Pancreas (tissue), 10 donors: ENCODE measurements at regions not wholly inside any gene's neighbourhood (a gene's known extent, or its start where the extent isn't known, plus 50 kb on each side); places are given as distances from the start of the nearest gene placed in this dataset.

Experiments used
- ATAC-seq, 4 donors: fragments of 200-7000 bp; cut with Tn5 transposase; one replicate each; pipeline versions ENCODE4 v1.8.0 to v1.9.1; 2020; ENCODE audit warnings: mild to moderate bottlenecking in 4 of 4, moderate library complexity in 4 of 4
- DNase-seq, 6 donors: peaks; one replicate each; pipeline ENCODE4 v3.0.0-alpha.2; 2020
- FAIRE-seq: peaks from 2 replicates; lab custom pipeline; 2012; peaks lifted over from hg19 to GRCh38; lab: Jason Lieb, UNC
- H3K27ac ChIP-seq, 4 donors: fragments of 200-600 bp; sonication (generic); 1 replicate in 3 of 4; 2 replicates in 1 of 4; pipeline versions ENCODE4 v1.5.0 to v1.8.0; 2020
- H3K27me3 ChIP-seq, 4 donors: fragments of 200-600 bp; one replicate each; pipeline ENCODE4 v1.8.0; 2021
- H3K36me3 ChIP-seq, 3 donors: fragments of 200-600 bp; sonication (generic) in 1 of 3; one replicate each; pipeline versions ENCODE4 v1.5.0 to v1.8.0; 2020 to 2021
- H3K4me1 ChIP-seq, 3 donors: fragments of 200-600 bp; one replicate each; pipeline ENCODE4 v1.8.0; 2021
- H3K4me3 ChIP-seq, 4 donors: fragments of 200-600 bp; sonication (generic) in 2 of 4; one replicate each; pipeline versions ENCODE4 v1.5.0 to v1.8.0; 2020 to 2021
- H3K9me3 ChIP-seq, 4 donors: fragments of 200-600 bp; one replicate each; pipeline ENCODE4 v1.8.0; 2021
- CTCF ChIP-seq, 4 donors: fragments of 200-600 bp; sonication (generic) in 3 of 4; IDR thresholded peaks; one replicate each; pipeline versions ENCODE4 v1.5.0 to v1.8.0; 2021; ENCODE audit warnings: antibody characterized with exemption in 4 of 4
- WGBS, 2 donors: extraction: QIAGEN DNeasy Blood & Tissue Kit; methylation state at CpG; one replicate each; pipeline ENCODE4 v1.1.7; 2013; 5-methylcytosine and 5-hydroxymethylcytosine counted together
- intact Hi-C, 3 donors: fragments of 100-400 bp; cut with DNase I; formaldehyde crosslinking; loops; one replicate each; pipeline versions ENCODE4 v1.11.1 to v1.14.2; 2022
- donor health status: healthy with polysubstance abuse.
- donor health status: DM: no; HTN: no; CAD: no; lungs with moderate emphysema.
- donor health status: DM: no; HTN: no; CAD: no.
- donor health status: control.
- donor health status: control.
- donor health status: Bipolar disorder and iron deficiency.
- donor health status: DM: yes; HTN: yes; CAD: no.
- donor health status: DM: no; HTN: no; CAD: no.
- donor health status: DM: no; HTN: no; CAD: no.
- donor health status: DM: yes; HTN: yes; CAD: no.

- no peak for DNase-seq
- Histone ChIP-seq H3K27ac (no peak overlapping the region), H3K4me1 (peaks cover 0 to under 1% (median 0%) of the 10 kb centered on the region in 3 donors), H3K27me3 (no peaks in the 10 kb centered on the region), H3K4me3 (no peak overlapping the region), H3K36me3 (no peaks in the 10 kb centered on the region), H3K9me3 (no peaks in the 10 kb centered on the region)
- no peak for FAIRE-seq
- intact Hi-C loops, result no loop called here
- ATAC-seq, result no peak
- no peak for TF ChIP-seq CTCF (IDR thresholded peaks at IDR 0.05)
- 93 to 99% methylated on average over 3 of the region's 3 CpGs for WGBS, 2 donors
Measured at GRCh38 chr2:60221098-60221497, 332.4 kb downstream of the BCL11A start.

- ATAC-seq, result no peak
- intact Hi-C loops, result no loop called here
- no peak overlapping the region for H3K4me3 ChIP-seq
Measured at GRCh38 chr2:60219536-60219935, 333.9 kb downstream of the BCL11A start.

GRCh38 chr2:60216452-60216995, 336.9 kb downstream of the BCL11A start:
- Histone ChIP-seq H3K27me3 (no peaks in the 10 kb centered on the region), H3K4me1 (peaks cover 8 to 12% (median 11%) of the 10 kb centered on the region in 3 donors), H3K4me3 (no peak overlapping the region), H3K9me3 (no peaks in the 10 kb centered on the region), H3K36me3 (no peaks in the 10 kb centered on the region), H3K27ac (no peak overlapping the region)
- ATAC-seq (no peak), FAIRE-seq (no peak), DNase-seq (no peak)
- no peak for TF ChIP-seq CTCF (IDR thresholded peaks at IDR 0.05)
- intact Hi-C loops, result no loop called here
- WGBS, 2 donors, result 68 to 80% methylated on average over 4 of the region's 4 CpGs

More at GRCh38 chr2:60219536-60219935, 333.9 kb downstream of the BCL11A start:
- FAIRE-seq (no peak), DNase-seq (no peak)
- WGBS, 2 donors, result 83 to 84% methylated on average over 6 of the region's 6 CpGs
- Histone ChIP-seq H3K27me3 (no peaks in the 10 kb centered on the region), H3K27ac (no peak overlapping the region), H3K4me1 (peaks cover 0 to 6% (median 6%) of the 10 kb centered on the region in 3 donors), H3K9me3 (no peaks in the 10 kb centered on the region), H3K36me3 (no peaks in the 10 kb centered on the region)
- no peak for TF ChIP-seq CTCF (IDR thresholded peaks at IDR 0.05)

DNA sequence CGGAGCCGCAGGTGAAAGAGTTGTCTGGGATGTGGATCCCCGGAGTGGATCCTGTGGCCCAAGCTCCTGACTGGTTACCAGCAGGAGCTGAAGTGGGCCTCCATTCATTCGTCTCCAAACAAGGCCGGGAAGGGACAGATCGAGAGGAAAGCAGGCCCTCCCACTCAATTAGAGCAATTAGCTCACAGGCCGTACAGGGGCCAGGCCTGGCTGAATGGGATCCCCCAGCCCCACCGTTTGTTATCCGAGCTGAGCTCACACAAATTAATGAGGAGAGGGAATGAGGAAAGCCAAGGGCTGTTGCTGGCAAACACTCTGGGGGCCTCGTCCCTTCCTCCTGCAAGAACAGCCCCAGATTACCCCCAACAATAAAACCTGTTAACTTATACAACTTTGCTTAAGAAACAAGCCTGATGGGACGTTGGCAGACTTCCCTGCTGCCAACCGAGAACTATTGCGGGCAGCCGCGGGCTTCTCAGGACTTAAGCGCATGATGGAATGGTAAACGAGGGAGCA, 338.0 kb downstream of the BCL11A start:
- WGBS, 2 donors, result 60 to 63% methylated on average over 17 of the region's 17 CpGs
- Histone ChIP-seq H3K27me3 (no peaks in the 10 kb centered on the region), H3K4me1 (peaks cover 11 to 13% (median 12%) of the 10 kb centered on the region in 3 donors), H3K27ac (no peak overlapping the region), H3K4me3 (no peak overlapping the region), H3K9me3 (no peaks in the 10 kb centered on the region), H3K36me3 (no peaks in the 10 kb centered on the region)
- intact Hi-C loops, result no loop called here
- TF ChIP-seq CTCF (IDR thresholded peaks at IDR 0.05), result no peak
- FAIRE-seq (no peak), ATAC-seq (peak in 1 of 4 donors; percentile 34), DNase-seq (peak in 5 of 6 donors; percentile 30 to 56 (median 34))

DNA sequence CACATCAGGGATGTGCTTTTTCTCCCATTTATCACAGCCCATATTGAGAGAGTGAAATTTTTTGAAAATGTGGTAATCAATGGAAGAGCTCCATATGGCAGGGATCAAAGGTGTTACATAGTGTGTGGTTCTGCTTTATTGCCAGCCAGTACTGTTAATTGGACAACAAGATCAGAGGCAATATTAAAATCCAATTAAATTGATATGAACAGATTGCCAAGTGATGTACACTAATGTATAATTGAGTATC, 338.9 kb downstream of the BCL11A start:
- ATAC-seq (peak in 3 of 4 donors; percentile 3 to 9 (median 8)), FAIRE-seq (no peak), DNase-seq (no peak)
- no peak overlapping the region for H3K27ac ChIP-seq
- no peaks in the 10 kb centered on the region for H3K27me3 ChIP-seq
- TF ChIP-seq CTCF (IDR thresholded peaks at IDR 0.05), result no peak
- no peaks in the 10 kb centered on the region for H3K36me3 ChIP-seq
- intact Hi-C loops, result no loop called here
- H3K4me1 ChIP-seq, result peaks cover 11 to 20% (median 17%) of the 10 kb centered on the region in 3 donors
- no peaks in the 10 kb centered on the region for H3K9me3 ChIP-seq
- H3K4me3 ChIP-seq, result no peak overlapping the region
